ENCODE measurements at regions not wholly inside any gene's neighbourhood (a gene's known extent, or its start where the extent isn't known, plus 50 kb on each side); places are given as distances from the start of the nearest gene placed in this dataset.
A peak's percentile ranks its signal among the peaks of the same experiment; 100 is the strongest.

DNA sequence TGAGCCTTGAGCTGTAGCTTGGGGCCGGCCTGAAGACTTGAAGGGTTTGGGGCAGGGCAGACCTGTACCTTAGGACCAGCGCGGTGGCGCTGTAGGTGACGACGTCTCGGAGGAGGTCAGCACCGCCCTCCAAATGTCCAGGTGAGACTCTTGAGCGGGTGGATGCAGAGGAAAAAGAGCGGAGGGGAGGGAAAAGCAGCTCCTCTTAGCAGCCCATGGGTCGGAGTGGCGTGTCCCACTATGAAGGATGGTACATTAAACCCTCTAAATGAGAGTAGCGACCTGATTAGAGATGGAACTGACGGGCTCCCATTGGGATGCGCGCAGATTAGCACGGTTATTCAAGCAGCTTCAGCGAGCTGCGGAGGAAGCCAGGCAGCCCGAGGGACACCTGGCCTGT is 77.0 kb upstream of the MAP1LC3B2 start:
- no peak overlapping the region for H2BK20ac ChIP-seq (ENCODE audit: low read depth, low read length)
- H2BK120ac ChIP-seq (ENCODE audit: low read depth, low read length), result no peak overlapping the region
- no peak overlapping the region for H3K9ac ChIP-seq (ENCODE audit: low read depth, low read length)
- peak overlapping the region; percentile 32 for H2AFZ ChIP-seq (replicated peaks; ENCODE audit: low read length, poor library complexity)
- 90% methylated on average over 6 of the region's 20 CpGs; no CpG with 5 or more reads in 1 of the 2 experiments for WGBS, 2 experiments (ENCODE audit: extremely low coverage in 2 of 2, insufficient read length in 1 of 2)
- no TSS peak for BruUV-seq (replicated peaks)
- CTCF ChIA-PET, result no interaction called here
- ATAC-seq (ENCODE audit: low read depth) (no peak), DNase-seq (no peak)
- H3K79me1 ChIP-seq (ENCODE audit: low read depth in 1 of 2, low read length in 2 of 2), result no peaks in the 10 kb centered on the region
- H2AK5ac ChIP-seq (ENCODE audit: low read depth, low read length), result no peak overlapping the region
- no peak overlapping the region for H3K4ac ChIP-seq (ENCODE audit: low read depth, low read length)
- in situ Hi-C loops (cut with MboI; ENCODE audit: low sequenced_read_pairs), result no loop called here
- H3K4me2 ChIP-seq (ENCODE audit: low read depth, low read length), result no peak overlapping the region
- no peak overlapping the region for H3K14ac ChIP-seq (replicated peaks; ENCODE audit: low read depth, low read length)
- H4K5ac ChIP-seq (ENCODE audit: low read depth, low read length), result no peak overlapping the region
- intact Hi-C loops (cut with micrococcal nuclease), result no loop called here
- H2BK5ac ChIP-seq (ENCODE audit: low read depth, low read length, poor library complexity, severe bottlenecking), result no peak overlapping the region
- H4K20me1 ChIP-seq (ENCODE audit: insufficient read depth, low read length), result no peaks in the 10 kb centered on the region
- dilution Hi-C loops (cut with HindIII; ENCODE audit: low sequenced_read_pairs, unreplicated experiment), result no loop called here
- no peaks in the 10 kb centered on the region for H3K36me3 ChIP-seq (ENCODE audit: control insufficient read depth, insufficient read depth, low read length)
- no peak overlapping the region for H3K4me3 ChIP-seq (ENCODE audit: insufficient read depth, low read depth, low read length)
- no peak overlapping the region for H2BK15ac ChIP-seq (ENCODE audit: low read depth, low read length)
- H3K9me1 ChIP-seq (ENCODE audit: insufficient read depth, low read length), result no peaks in the 10 kb centered on the region
- no peak overlapping the region for H3K27ac ChIP-seq (ENCODE audit: insufficient read depth, low read length)
- POLR2A ChIA-PET (ENCODE audit: unreplicated experiment), result no interaction called here
- no peak overlapping the region for H3K23ac ChIP-seq (ENCODE audit: low read depth, low read length)
- peaks cover 2% of the 10 kb centered on the region; the same call in 1 of the 2 replicates for H3K4me1 ChIP-seq (ENCODE audit: control insufficient read depth, insufficient read depth, low read length)
- H4K91ac ChIP-seq (ENCODE audit: insufficient read depth, low read depth, low read length), result no peak overlapping the region
- H3K18ac ChIP-seq (ENCODE audit: low read depth, low read length), result no peak overlapping the region
- no peak overlapping the region for H3K56ac ChIP-seq (ENCODE audit: extremely low read depth, insufficient read depth, low read length)
- no peak for TF ChIP-seq ELK1 (IDR thresholded peaks at IDR 0.05; ENCODE audit: borderline replicate concordance, low read depth, low read length)
- no peak for TF ChIP-seq MXI1 (IDR thresholded peaks at IDR 0.05; ENCODE audit: borderline replicate concordance, low read depth, low read length)
- TF ChIP-seq NFE2L2 (IDR thresholded peaks at IDR 0.05; ENCODE audit: low read depth, low read length), result no peak
- no peak for TF ChIP-seq MAFK (IDR thresholded peaks at IDR 0.05; ENCODE audit: low read depth, low read length)
- TF ChIP-seq CHD1 (IDR thresholded peaks at IDR 0.05; ENCODE audit: low read depth, low read length), result no peak
- no peak for TF ChIP-seq RAD21 (IDR thresholded peaks at IDR 0.05; ENCODE audit: low read length)
- TF ChIP-seq MAZ (IDR thresholded peaks at IDR 0.05; ENCODE audit: borderline replicate concordance, low read depth, low read length), result no peak
- TF ChIP-seq RFX5 (IDR thresholded peaks at IDR 0.05; ENCODE audit: low read depth, low read length), result no peak
- no peak for TF ChIP-seq BHLHE40 (IDR thresholded peaks at IDR 0.05; ENCODE audit: low read depth, low read length)
- TF ChIP-seq RCOR1 (IDR thresholded peaks at IDR 0.05; ENCODE audit: insufficient replicate concordance, low read length), result no peak
- TF ChIP-seq, protein P1, sequence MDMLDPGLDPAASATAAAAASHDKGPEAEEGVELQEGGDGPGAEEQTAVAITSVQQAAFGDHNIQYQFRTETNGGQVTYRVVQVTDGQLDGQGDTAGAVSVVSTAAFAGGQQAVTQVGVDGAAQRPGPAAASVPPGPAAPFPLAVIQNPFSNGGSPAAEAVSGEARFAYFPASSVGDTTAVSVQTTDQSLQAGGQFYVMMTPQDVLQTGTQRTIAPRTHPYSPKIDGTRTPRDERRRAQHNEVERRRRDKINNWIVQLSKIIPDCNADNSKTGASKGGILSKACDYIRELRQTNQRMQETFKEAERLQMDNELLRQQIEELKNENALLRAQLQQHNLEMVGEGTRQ (IDR thresholded peaks at IDR 0.05; ENCODE audit: low read depth, low read length), result no peak
- TF ChIP-seq POLR2A (IDR thresholded peaks at IDR 0.05; ENCODE audit: low read depth, low read length), result no peak
- TF ChIP-seq SMC3 (IDR thresholded peaks at IDR 0.05; ENCODE audit: low read depth, low read length), result no peak
- TF ChIP-seq CTCF (conservative IDR thresholded peaks at IDR 0.05; ENCODE audit: low read depth, low read length), result no peak
- TF ChIP-seq FOS (IDR thresholded peaks at IDR 0.05; ENCODE audit: low read depth, low read length), result no peak
- TF ChIP-seq CEBPB (IDR thresholded peaks at IDR 0.05; ENCODE audit: low read depth, low read length), result no peak
- no peak overlapping the region for H2AK9ac ChIP-seq (replicated peaks; ENCODE audit: low read depth, low read length, poor library complexity)
- H3K27me3 ChIP-seq (ENCODE audit: control insufficient read depth, insufficient read depth, low read length), result peaks cover 11% of the 10 kb centered on the region
- no peak overlapping the region for H4K8ac ChIP-seq (ENCODE audit: low read depth in 2 of 2, low read length in 2 of 2)
- H3K9me3 ChIP-seq (ENCODE audit: control insufficient read depth, insufficient read depth, low read length), result no peaks in the 10 kb centered on the region

All from IMR-90 (cell line).